Endodermal cell (in vitro differentiated cells): ENCODE measurements at regions not wholly inside any gene's neighbourhood (a gene's known extent, or its start where the extent isn't known, plus 50 kb on each side); places are given as distances from the start of the nearest gene placed in this dataset.
"Not testable (repeated sequence)": the region's sequence is repeated elsewhere in the genome, so short reads cannot be mapped to it uniquely, and the experiment has no call there.

Experiments
- DNase-seq: peaks from one replicate; pipeline ENCODE4 v3.0.0-alpha.2; 2017
- H3K27ac ChIP-seq: 2 replicates; pipeline ENCODE4 v1.5.1; 2013; ENCODE audit warnings: mild to moderate bottlenecking, low read depth, low read length, moderate library complexity
- H3K27me3 ChIP-seq: 2 replicates; pipeline ENCODE4 v1.6.1; 2013; ENCODE audit warnings: mild to moderate bottlenecking, low read length, moderate library complexity; ENCODE audit not compliant: insufficient read depth, control insufficient read depth, poor library complexity, severe bottlenecking
- H3K36me3 ChIP-seq: 2 replicates; pipeline ENCODE4 v1.7.0; 2013; ENCODE audit warnings: mild to moderate bottlenecking, low read length, moderate library complexity; ENCODE audit not compliant: control insufficient read depth, insufficient read depth
- H3K4me1 ChIP-seq: one replicate; pipeline ENCODE4 v1.7.0; 2013; ENCODE audit warnings: low read length; ENCODE audit not compliant: control insufficient read depth, insufficient read depth
- H3K4me3 ChIP-seq: 2 replicates; pipeline ENCODE4 v1.5.1; 2013; ENCODE audit warnings: mild to moderate bottlenecking, low read length, moderate library complexity
- H3K9ac ChIP-seq: 2 replicates; pipeline ENCODE4 v1.6.1; 2013; ENCODE audit warnings: mild to moderate bottlenecking, low read length, moderate library complexity; ENCODE audit not compliant: poor library complexity, severe bottlenecking; ENCODE audit errors: extremely low read depth
- H3K9me3 ChIP-seq: 2 replicates; pipeline ENCODE4 v1.6.1; 2013; ENCODE audit warnings: mild to moderate bottlenecking, low read length, moderate library complexity; ENCODE audit not compliant: control insufficient read depth
- H3K27ac Mint-ChIP-seq: 2 replicates; pipeline ENCODE4 v1.8.0; 2020; ENCODE audit warnings: mixed read lengths
- H3K27me3 Mint-ChIP-seq: 2 replicates; pipeline ENCODE4 v1.8.0; 2021; ENCODE audit warnings: mild to moderate bottlenecking, mixed read lengths; ENCODE audit not compliant: insufficient read depth
- H3K36me3 Mint-ChIP-seq: 2 replicates; pipeline ENCODE4 v1.8.0; 2020; ENCODE audit warnings: low read depth, mixed read lengths
- H3K4me1 Mint-ChIP-seq: 2 replicates; pipeline ENCODE4 v1.8.0; 2020; ENCODE audit warnings: mixed read lengths
- H3K4me3 Mint-ChIP-seq: 2 replicates; pipeline ENCODE4 v1.8.0; 2020; ENCODE audit warnings: mild to moderate bottlenecking, moderate library complexity, mixed read lengths
- H3K9me3 Mint-ChIP-seq: 2 replicates; pipeline ENCODE4 v1.8.0; 2020; ENCODE audit warnings: mild to moderate bottlenecking, mixed read lengths
- CTCF ChIP-seq: fragments of 200-600 bp; sonication (generic); conservative IDR thresholded peaks from 2 replicates; pipeline ENCODE4 v1.5.0; 2021; ENCODE audit warnings: antibody characterized with exemption, mild to moderate bottlenecking
- WGBS, 2 experiments: methylation state at CpG; one replicate each; pipeline versions ENCODE4 v1.1.5 to v1.1.7; 2013; ENCODE audit warnings: missing lambda C conversion rate in 2 of 2, mixed read lengths in 1 of 2; ENCODE audit not compliant: insufficient coverage in 1 of 2, insufficient read length in 1 of 2; 5-methylcytosine and 5-hydroxymethylcytosine counted together

- no peaks in the 10 kb centered on the region for H3K9me3 ChIP-seq
- no peaks in the 10 kb centered on the region for H3K36me3 ChIP-seq
- no peak overlapping the region for H3K9ac ChIP-seq
- Mint-ChIP-seq H3K27me3 (no peaks in the 10 kb centered on the region), H3K36me3 (no peaks in the 10 kb centered on the region), H3K4me1 (no peaks in the 10 kb centered on the region), H3K4me3 (no peak overlapping the region), H3K27ac (no peak overlapping the region), H3K9me3 (peaks cover 3% of the 10 kb centered on the region)
- no peak overlapping the region for H3K27ac ChIP-seq
- TF ChIP-seq CTCF = no peak
- 83% methylated on average over 1 of the region's 1 CpG; no CpG with 5 or more reads in 1 of the 2 experiments for WGBS, 2 experiments
- H3K4me3 ChIP-seq = no peak overlapping the region
- no peak for DNase-seq
- H3K4me1 ChIP-seq = no peaks in the 10 kb centered on the region
- H3K27me3 ChIP-seq = no peaks in the 10 kb centered on the region
Measured at GRCh38 chr17:70750983-70751382, 581.7 kb downstream of the KCNJ2 start.

GRCh38 chr17:70752461-70752860 is 583.1 kb downstream of the KCNJ2 start:
- not testable (repeated sequence) for H3K4me3 Mint-ChIP-seq, H3K27me3 ChIP-seq, H3K9me3 ChIP-seq, H3K36me3 Mint-ChIP-seq, H3K9me3 Mint-ChIP-seq, H3K27ac Mint-ChIP-seq, H3K36me3 ChIP-seq, H3K9ac ChIP-seq, H3K27me3 Mint-ChIP-seq, H3K27ac ChIP-seq, H3K4me1 ChIP-seq, DNase-seq, H3K4me3 ChIP-seq, H3K4me1 Mint-ChIP-seq
- 93 to 95% methylated on average over 3 to 5 of the region's 5 CpGs for WGBS, 2 experiments

- Mint-ChIP-seq H3K27me3 (no peaks in the 10 kb centered on the region), H3K36me3 (no peaks in the 10 kb centered on the region), H3K4me3 (no peak overlapping the region), H3K4me1 (no peaks in the 10 kb centered on the region), H3K27ac (no peak overlapping the region), H3K9me3 (no peaks in the 10 kb centered on the region)
- Histone ChIP-seq H3K9me3 (no peaks in the 10 kb centered on the region), H3K27ac (no peak overlapping the region), H3K4me1 (no peaks in the 10 kb centered on the region), H3K27me3 (no peaks in the 10 kb centered on the region), H3K36me3 (no peaks in the 10 kb centered on the region), H3K4me3 (no peak overlapping the region), H3K9ac (no peak overlapping the region)
- TF ChIP-seq CTCF = no peak
- WGBS, 2 experiments = 60 to 93% methylated on average over 1 of the region's 1 CpG
- DNase-seq = peak; percentile 57
Measured at GRCh38 chr17:70752966-70753467, 583.7 kb downstream of the KCNJ2 start.

- Mint-ChIP-seq H3K27me3 (no peaks in the 10 kb centered on the region), H3K9me3 (no peaks in the 10 kb centered on the region), H3K27ac (no peak overlapping the region), H3K4me3 (no peak overlapping the region), H3K36me3 (no peaks in the 10 kb centered on the region), H3K4me1 (no peaks in the 10 kb centered on the region)
- H3K4me1 ChIP-seq = no peaks in the 10 kb centered on the region
- no peak overlapping the region for H3K4me3 ChIP-seq
- TF ChIP-seq CTCF = no peak
- DNase-seq = no peak
- H3K9me3 ChIP-seq = no peaks in the 10 kb centered on the region
- no peak overlapping the region for H3K9ac ChIP-seq
- 93 to 100% methylated on average over 2 to 3 of the region's 3 CpGs for WGBS, 2 experiments
- H3K27ac ChIP-seq = no peak overlapping the region
- H3K27me3 ChIP-seq = no peaks in the 10 kb centered on the region
- H3K36me3 ChIP-seq = no peaks in the 10 kb centered on the region
Measured at GRCh38 chr17:70763018-70763417, 593.7 kb downstream of the KCNJ2 start.
